Hematopoietic multipotent progenitor cell treated with erythropoietin and hydrocortisone succinate and interleukin-3 and kit ligand, for 17 days (in vitro differentiated cells): ENCODE measurements at regions not wholly inside any gene's neighbourhood (a gene's known extent, or its start where the extent isn't known, plus 50 kb on each side); places are given as distances from the start of the nearest gene placed in this dataset.

Experiments
- DNase-seq: peaks from one replicate; pipeline ENCODE4 v3.0.0-alpha.2; 2015; ENCODE audit warnings: low spot score

- no peak for DNase-seq
Measured at GRCh38 chr3:46146548-46146947, 61.6 kb downstream of the CCR1 start.

GRCh38 chr3:46146021-46146420 is 62.1 kb downstream of the CCR1 start:
- no peak for DNase-seq

GRCh38 chr3:46145147-46145546 is 63.0 kb downstream of the CCR1 start:
- DNase-seq = no peak

GRCh38 chr3:46143951-46144473 is 64.1 kb downstream of the CCR1 start:
- DNase-seq = no peak

GRCh38 chr3:46141813-46142212 is 66.3 kb downstream of the CCR1 start:
- no peak for DNase-seq

- no peak for DNase-seq
Measured at GRCh38 chr3:46138581-46138980, 69.5 kb downstream of the CCR1 start.

- DNase-seq = no peak
Measured at GRCh38 chr3:46135475-46135874, 72.6 kb downstream of the CCR1 start.

GRCh38 chr3:46133285-46133684 is 74.8 kb downstream of the CCR1 start:
- DNase-seq = no peak

GRCh38 chr3:46132565-46132964 is 75.5 kb downstream of the CCR1 start:
- no peak for DNase-seq

- DNase-seq = no peak
Measured at GRCh38 chr3:46131884-46132450, 76.1 kb downstream of the CCR1 start.

- DNase-seq = no peak
Measured at GRCh38 chr3:46130631-46131310, 77.3 kb downstream of the CCR1 start.

- no peak for DNase-seq
Measured at GRCh38 chr3:46129588-46130272, 78.4 kb downstream of the CCR1 start.

- no peak for DNase-seq
Measured at GRCh38 chr3:46127503-46127902, 80.6 kb downstream of the CCR1 start.

- no peak for DNase-seq
Measured at GRCh38 chr3:46124216-46125177, 83.6 kb downstream of the CCR1 start.

GRCh38 chr3:46123646-46124045 is 84.5 kb downstream of the CCR1 start:
- DNase-seq = no peak

- DNase-seq = no peak
Measured at GRCh38 chr3:46122091-46122490, 86.0 kb downstream of the CCR1 start.

GRCh38 chr3:46120983-46121382 is 87.1 kb downstream of the CCR1 start:
- no peak for DNase-seq

GRCh38 chr3:46119709-46120498 is 88.2 kb downstream of the CCR1 start:
- no peak for DNase-seq

- no peak for DNase-seq
Measured at GRCh38 chr3:46119253-46119652, 88.9 kb downstream of the CCR1 start.

GRCh38 chr3:46116996-46117395 is 89.7 kb upstream of the XCR1 start:
- DNase-seq = no peak

- DNase-seq = no peak
Measured at GRCh38 chr3:46114323-46114988, 87.2 kb upstream of the XCR1 start.
